ENCODE measurements at regions not wholly inside any gene's neighbourhood (a gene's known extent, or its start where the extent isn't known, plus 50 kb on each side); places are given as distances from the start of the nearest gene placed in this dataset.
A peak's percentile ranks its signal among the peaks of the same experiment; 100 is the strongest.
"Not testable (repeated sequence)": the region's sequence is repeated elsewhere in the genome, so short reads cannot be mapped to it uniquely, and the experiment has no call there.

GRCh38 chr15:62250978-62251377 lies 85.9 kb upstream of the C2CD4B start:
- Histone ChIP-seq H3K9ac (ENCODE audit: low read length) (no peak overlapping the region), H3K4me1 (ENCODE audit: low read length) (no peaks in the 10 kb centered on the region; the same call in 1 of the 2 replicates), H3K9me2 (replicated peaks; ENCODE audit: insufficient read depth, low read length) (no peaks in the 10 kb centered on the region), H2AFZ (ENCODE audit: low read length) (no peak overlapping the region), H3K79me2 (ENCODE audit: low read length) (no peaks in the 10 kb centered on the region), H3K4me2 (ENCODE audit: low read depth, low read length) (no peak overlapping the region), H3K36me3 (replicated peaks; ENCODE audit: insufficient read depth, low read length) (no peaks in the 10 kb centered on the region), H4K20me1 (ENCODE audit: insufficient read depth, low read length) (no peaks in the 10 kb centered on the region), H3F3A (ENCODE audit: insufficient read depth, low read length) (no peaks in the 10 kb centered on the region), H3K4me3 (ENCODE audit: low read length) (no peak overlapping the region), H3K9me3 (replicated peaks; ENCODE audit: insufficient read depth, low read length) (no peaks in the 10 kb centered on the region), H3K27ac (ENCODE audit: low read length) (no peak overlapping the region), H3K27me3 (replicated peaks; ENCODE audit: insufficient read depth, low read length) (no peaks in the 10 kb centered on the region)
- no peak for DNase-seq
- TF ChIP-seq, protein P1, sequence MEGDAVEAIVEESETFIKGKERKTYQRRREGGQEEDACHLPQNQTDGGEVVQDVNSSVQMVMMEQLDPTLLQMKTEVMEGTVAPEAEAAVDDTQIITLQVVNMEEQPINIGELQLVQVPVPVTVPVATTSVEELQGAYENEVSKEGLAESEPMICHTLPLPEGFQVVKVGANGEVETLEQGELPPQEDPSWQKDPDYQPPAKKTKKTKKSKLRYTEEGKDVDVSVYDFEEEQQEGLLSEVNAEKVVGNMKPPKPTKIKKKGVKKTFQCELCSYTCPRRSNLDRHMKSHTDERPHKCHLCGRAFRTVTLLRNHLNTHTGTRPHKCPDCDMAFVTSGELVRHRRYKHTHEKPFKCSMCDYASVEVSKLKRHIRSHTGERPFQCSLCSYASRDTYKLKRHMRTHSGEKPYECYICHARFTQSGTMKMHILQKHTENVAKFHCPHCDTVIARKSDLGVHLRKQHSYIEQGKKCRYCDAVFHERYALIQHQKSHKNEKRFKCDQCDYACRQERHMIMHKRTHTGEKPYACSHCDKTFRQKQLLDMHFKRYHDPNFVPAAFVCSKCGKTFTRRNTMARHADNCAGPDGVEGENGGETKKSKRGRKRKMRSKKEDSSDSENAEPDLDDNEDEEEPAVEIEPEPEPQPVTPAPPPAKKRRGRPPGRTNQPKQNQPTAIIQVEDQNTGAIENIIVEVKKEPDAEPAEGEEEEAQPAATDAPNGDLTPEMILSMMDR (IDR thresholded peaks at IDR 0.05; ENCODE audit: low read length): no peak
- no peak for TF ChIP-seq EZH2phosphoT487 (IDR thresholded peaks at IDR 0.05; ENCODE audit: low read length)

DNA sequence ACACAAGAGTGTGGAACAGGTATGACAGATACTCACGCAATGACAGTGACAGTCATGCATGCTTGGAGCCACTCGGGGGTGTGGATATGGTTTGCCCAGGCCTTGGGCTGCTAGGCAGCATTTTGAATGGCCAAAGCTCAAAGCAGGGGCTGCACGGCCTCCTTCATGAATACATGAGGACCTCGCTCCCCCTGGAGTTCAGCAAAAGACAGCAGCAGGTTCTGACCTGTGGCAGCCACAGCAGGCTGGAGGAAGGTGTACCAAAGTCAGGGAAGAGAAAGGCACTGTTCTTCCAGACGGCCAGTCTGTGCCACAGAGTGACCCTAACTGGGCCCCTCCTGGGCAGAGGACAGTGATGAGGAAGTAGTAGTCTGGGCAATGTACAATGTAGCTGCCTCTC lies 88.2 kb upstream of the C2CD4B start:
- no peak for DNase-seq
- Histone ChIP-seq H4K20me1 (ENCODE audit: insufficient read depth, low read length) (no peaks in the 10 kb centered on the region), H3K27me3 (replicated peaks; ENCODE audit: insufficient read depth, low read length) (no peaks in the 10 kb centered on the region), H3K9me2 (replicated peaks; ENCODE audit: insufficient read depth, low read length) (no peaks in the 10 kb centered on the region), H2AFZ (ENCODE audit: low read length) (no peak overlapping the region), H3K4me1 (ENCODE audit: low read length) (no peaks in the 10 kb centered on the region), H3K9me3 (replicated peaks; ENCODE audit: insufficient read depth, low read length) (no peaks in the 10 kb centered on the region), H3F3A (ENCODE audit: insufficient read depth, low read length) (no peaks in the 10 kb centered on the region), H3K36me3 (replicated peaks; ENCODE audit: insufficient read depth, low read length) (no peaks in the 10 kb centered on the region), H3K4me2 (ENCODE audit: low read depth, low read length) (no peak overlapping the region), H3K79me2 (ENCODE audit: low read length) (no peaks in the 10 kb centered on the region), H3K4me3 (ENCODE audit: low read length) (no peak overlapping the region), H3K27ac (ENCODE audit: low read length) (no peak overlapping the region), H3K9ac (ENCODE audit: low read length) (no peak overlapping the region)
- TF ChIP-seq EZH2 (optimal IDR thresholded peaks at IDR 0.05; ENCODE audit: low read depth, low read length): no peak
- TF ChIP-seq, protein P1 (IDR thresholded peaks at IDR 0.05; ENCODE audit: low read length): no peak
- no peak for TF ChIP-seq EZH2phosphoT487 (IDR thresholded peaks at IDR 0.05; ENCODE audit: low read length)

DNA sequence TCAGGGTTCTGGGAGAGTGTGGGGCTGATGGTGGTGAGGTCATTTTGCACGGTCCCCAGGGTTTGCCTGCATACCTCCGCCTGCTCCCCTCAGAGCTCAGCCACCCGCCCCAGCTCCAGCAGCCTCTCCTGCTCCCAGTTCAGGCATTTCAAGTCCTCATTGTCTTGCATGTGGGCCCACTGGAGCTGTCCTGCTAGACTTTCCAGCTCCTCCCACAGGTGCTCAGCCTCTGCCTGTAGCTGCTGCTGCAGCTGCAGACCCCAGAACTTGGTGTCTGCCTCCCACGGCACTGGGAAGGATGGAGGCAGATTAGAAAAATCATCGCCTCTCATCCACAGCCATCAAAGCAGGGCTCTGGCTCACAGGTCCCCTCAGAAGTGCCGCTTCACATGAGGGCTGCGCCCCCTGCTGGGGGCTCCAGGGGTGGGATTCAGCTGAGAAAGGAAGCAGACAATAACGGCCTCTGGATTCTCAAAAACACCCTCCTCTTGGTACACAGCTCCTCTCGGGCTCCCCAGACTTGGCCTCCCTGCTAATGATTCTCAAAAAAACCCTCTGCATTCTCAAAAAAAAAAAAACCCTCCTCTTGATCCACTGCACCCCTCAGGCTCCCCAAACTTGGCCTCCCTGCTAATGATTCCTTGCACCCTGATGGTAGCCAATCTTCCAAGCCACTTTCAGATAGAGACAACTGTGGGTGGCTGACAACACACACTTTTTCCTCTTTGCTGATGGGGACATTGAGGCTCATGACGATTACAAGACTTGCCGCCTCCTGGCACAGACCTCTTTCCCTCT lies 89.3 kb upstream of the C2CD4B start:
- TF ChIP-seq, protein P1 (IDR thresholded peaks at IDR 0.05; ENCODE audit: low read length): peak; percentile 83
- no peak for TF ChIP-seq EZH2 (optimal IDR thresholded peaks at IDR 0.05; ENCODE audit: low read depth, low read length)
- Histone ChIP-seq H3K27ac (ENCODE audit: low read length) (no peak overlapping the region), H3K27me3 (replicated peaks; ENCODE audit: insufficient read depth, low read length) (no peaks in the 10 kb centered on the region), H3K79me2 (ENCODE audit: low read length) (no peaks in the 10 kb centered on the region), H3K4me1 (ENCODE audit: low read length) (no peaks in the 10 kb centered on the region), H3K4me3 (ENCODE audit: low read length) (no peak overlapping the region), H3F3A (ENCODE audit: insufficient read depth, low read length) (no peaks in the 10 kb centered on the region), H3K9me2 (replicated peaks; ENCODE audit: insufficient read depth, low read length) (no peaks in the 10 kb centered on the region), H4K20me1 (ENCODE audit: insufficient read depth, low read length) (no peaks in the 10 kb centered on the region), H3K9me3 (replicated peaks; ENCODE audit: insufficient read depth, low read length) (no peaks in the 10 kb centered on the region), H3K4me2 (ENCODE audit: low read depth, low read length) (no peak overlapping the region), H3K36me3 (replicated peaks; ENCODE audit: insufficient read depth, low read length) (no peaks in the 10 kb centered on the region), H2AFZ (ENCODE audit: low read length) (peak overlapping the region; percentile 36; the same call in 1 of the 2 replicates), H3K9ac (ENCODE audit: low read length) (no peak overlapping the region)
- DNase-seq: peak; percentile 73

- H3K27ac ChIP-seq (ENCODE audit: low read length); H3K36me3 ChIP-seq (replicated peaks; ENCODE audit: insufficient read depth, low read length); H2AFZ ChIP-seq (ENCODE audit: low read length); H3K9me2 ChIP-seq (replicated peaks; ENCODE audit: insufficient read depth, low read length); DNase-seq; H3K4me1 ChIP-seq (ENCODE audit: low read length); H4K20me1 ChIP-seq (ENCODE audit: insufficient read depth, low read length); H3K4me3 ChIP-seq (ENCODE audit: low read length); H3K79me2 ChIP-seq (ENCODE audit: low read length); H3F3A ChIP-seq (ENCODE audit: insufficient read depth, low read length); H3K27me3 ChIP-seq (replicated peaks; ENCODE audit: insufficient read depth, low read length); H3K9me3 ChIP-seq (replicated peaks; ENCODE audit: insufficient read depth, low read length); H3K4me2 ChIP-seq (ENCODE audit: low read depth, low read length); H3K9ac ChIP-seq (ENCODE audit: low read length): not testable (repeated sequence)
Measured at GRCh38 chr15:62256430-62256829, 91.3 kb upstream of the C2CD4B start.

Data from MM.1S (cell line).